Neural cell (in vitro differentiated cells): ENCODE measurements at regions not wholly inside any gene's neighbourhood (a gene's known extent, or its start where the extent isn't known, plus 50 kb on each side); places are given as distances from the start of the nearest gene placed in this dataset.

Experiments
- H2AFZ ChIP-seq: fragments of 200-600, 300-800 bp; sonication (generic), shearing (Covaris generic); 2 replicates; pipeline ENCODE4 v1.6.0; 2014; ENCODE audit warnings: low read depth, mild to moderate bottlenecking, antibody characterized with exemption, low read length, moderate library complexity
- H3F3A ChIP-seq: fragments of 200-600 bp; shearing (Covaris generic); 2 replicates; pipeline ENCODE4 v1.6.1; 2016; ENCODE audit warnings: mild to moderate bottlenecking, moderate library complexity, mixed read lengths, antibody characterized with exemption, low read length; ENCODE audit not compliant: insufficient read depth, poor library complexity, severe bottlenecking
- H3K27ac ChIP-seq: fragments of 200-600, 300-800 bp; sonication (generic), shearing (Covaris generic); 2 replicates; pipeline ENCODE4 v1.5.1; 2014; ENCODE audit warnings: mild to moderate bottlenecking, low read length, moderate library complexity
- H3K27me3 ChIP-seq: fragments of 300-800, 200-600 bp; sonication (generic), shearing (Covaris generic); 2 replicates; pipeline ENCODE4 v1.6.0; 2014; ENCODE audit warnings: mild to moderate bottlenecking, low read depth, low read length, moderate library complexity; ENCODE audit not compliant: insufficient read depth
- H3K36me3 ChIP-seq: fragments of 300-800, 200-600 bp; sonication (generic), shearing (Covaris generic); 2 replicates; pipeline ENCODE4 v1.5.1; 2014; ENCODE audit warnings: mild to moderate bottlenecking, antibody characterized with exemption, low read length, moderate library complexity; ENCODE audit not compliant: insufficient read depth
- H3K4me2 ChIP-seq: fragments of 300-800, 200-600 bp; sonication (generic), shearing (Covaris generic); 2 replicates; pipeline ENCODE4 v1.6.0; 2014; ENCODE audit warnings: mild to moderate bottlenecking, low read length
- H3K4me3 ChIP-seq: fragments of 300-800, 200-600 bp; sonication (generic), shearing (Covaris generic); 2 replicates; pipeline ENCODE4 v1.5.1; 2014; ENCODE audit warnings: mild to moderate bottlenecking, low read length, moderate library complexity
- H3K79me2 ChIP-seq: fragments of 200-600 bp; shearing (Covaris generic); replicated peaks from 2 replicates; pipeline ENCODE4 v1.6.0; 2014; ENCODE audit warnings: mild to moderate bottlenecking, low read length, moderate library complexity; ENCODE audit not compliant: insufficient read depth
- H3K9ac ChIP-seq: fragments of 300-800, 200-600 bp; sonication (generic), shearing (Covaris generic); 2 replicates; pipeline ENCODE4 v1.6.1; 2016; ENCODE audit warnings: mild to moderate bottlenecking, low read length, mixed read lengths
- H3K9me2 ChIP-seq: fragments of 200-600 bp; shearing (Covaris generic); 2 replicates; pipeline ENCODE4 v1.6.1; 2016; ENCODE audit warnings: mild to moderate bottlenecking, low read length, mixed read lengths; ENCODE audit not compliant: insufficient read depth
- H3K9me3 ChIP-seq: fragments of 200-600, 300-800 bp; sonication (generic), shearing (Covaris generic); 2 replicates; pipeline ENCODE4 v1.6.1; 2016; ENCODE audit warnings: mild to moderate bottlenecking, mixed run types, low read length, moderate library complexity, mixed read lengths
- H4K20me1 ChIP-seq: fragments of 200-600 bp; shearing (Covaris generic); 2 replicates; pipeline ENCODE4 v1.6.1; 2016; ENCODE audit warnings: mild to moderate bottlenecking, mixed run types; ENCODE audit not compliant: insufficient read depth
- EP300 ChIP-seq: fragments of 450-650 bp; conservative IDR thresholded peaks from 2 replicates; pipeline ENCODE4 v1.6.1; 2014; ENCODE audit warnings: antibody characterized with exemption, mild to moderate bottlenecking, moderate library complexity; ENCODE audit not compliant: poor library complexity, severe bottlenecking
- EZH2 ChIP-seq: fragments of 200-600, 300-800 bp; shearing (Covaris generic), sonication (generic); IDR thresholded peaks from 2 replicates; pipeline ENCODE4 v1.6.1; 2014; ENCODE audit warnings: antibody characterized with exemption, low read length, borderline replicate concordance, mild to moderate bottlenecking; ENCODE audit not compliant: insufficient read depth, poor library complexity, severe bottlenecking
- MXI1 ChIP-seq: fragments of 450-650 bp; conservative IDR thresholded peaks from 2 replicates; pipeline ENCODE4 v1.6.1; 2014; ENCODE audit warnings: antibody characterized with exemption, mild to moderate bottlenecking; ENCODE audit not compliant: poor library complexity, severe bottlenecking
- POLR2AphosphoS5 ChIP-seq: IDR thresholded peaks from 2 replicates; pipeline ENCODE4 v1.6.1; 2012
- RAD21 ChIP-seq: fragments of 450-650 bp; conservative IDR thresholded peaks from 2 replicates; pipeline ENCODE4 v1.6.1; 2014; ENCODE audit warnings: antibody characterized with exemption, mild to moderate bottlenecking, moderate library complexity
- SMC3 ChIP-seq: fragments of 450-650 bp; conservative IDR thresholded peaks from 2 replicates; pipeline ENCODE4 v1.6.1; 2014; ENCODE audit warnings: antibody characterized with exemption, mild to moderate bottlenecking, moderate library complexity; ENCODE audit not compliant: poor library complexity
- TAF1 ChIP-seq: IDR thresholded peaks from 2 replicates; pipeline ENCODE4 v1.6.1; 2012; ENCODE audit warnings: low read depth
- TF ChIP-seq, protein P1 (sequence below): fragments of 450-650 bp; IDR thresholded peaks from 2 replicates; pipeline ENCODE4 v1.5.1; 2014; ENCODE audit warnings: antibody characterized with exemption, mild to moderate bottlenecking, moderate library complexity; ENCODE audit not compliant: poor library complexity, severe bottlenecking
- TF ChIP-seq, protein P2 (sequence below): IDR thresholded peaks from 2 replicates; pipeline ENCODE4 v1.6.1; 2012; ENCODE audit warnings: borderline replicate concordance

DNA sequence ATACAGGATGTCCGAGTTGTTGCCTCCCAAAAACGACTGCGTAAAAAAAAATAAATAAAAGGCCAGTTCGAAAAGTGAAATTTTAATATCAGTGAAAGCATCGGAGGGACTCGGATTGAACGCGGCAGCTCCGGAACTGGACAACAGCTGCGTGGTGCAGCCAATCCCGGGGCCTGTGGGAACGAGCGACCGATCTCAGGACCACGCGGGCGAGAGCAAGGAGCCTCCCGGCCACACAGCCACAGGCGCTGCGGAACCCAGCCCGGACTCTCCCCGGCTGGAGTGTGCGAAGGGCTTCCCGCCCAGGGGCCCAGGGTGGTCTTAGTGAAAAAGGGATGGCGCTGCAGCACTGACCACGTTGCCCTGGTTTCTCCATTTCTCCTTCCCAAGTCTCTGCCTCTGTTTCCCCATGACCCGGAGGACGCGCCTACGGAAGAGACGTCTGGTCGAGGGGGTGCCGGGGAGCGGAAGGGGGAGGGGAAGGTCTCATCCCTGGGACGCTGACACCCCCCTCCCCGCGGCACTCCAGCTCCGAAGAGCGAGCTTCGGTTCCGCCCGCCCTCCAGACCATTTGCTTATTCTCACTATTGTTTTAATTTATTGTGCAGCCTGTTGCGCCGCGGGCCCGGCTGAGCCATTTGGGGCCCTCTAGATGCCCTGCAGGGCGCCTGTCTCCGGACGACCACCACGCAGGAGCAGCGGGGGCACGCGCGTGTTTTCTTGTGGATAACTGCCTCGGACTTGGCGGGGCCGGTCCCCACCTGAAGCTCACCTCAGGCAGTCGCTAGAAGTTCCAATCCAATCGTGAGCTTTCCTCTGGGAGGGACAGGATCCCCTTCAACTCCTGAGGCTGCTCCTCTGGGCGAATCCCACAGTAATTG is 303.0 kb downstream of the PARP8 start:
- Histone ChIP-seq H3K9me2 (no peaks in the 10 kb centered on the region), H4K20me1 (no peaks in the 10 kb centered on the region), H3K27me3 (peaks cover 12% of the 10 kb centered on the region), H3K27ac (peak overlapping the region; percentile 78), H3K79me2 (peaks cover 37% of the 10 kb centered on the region), H3K9me3 (no peaks in the 10 kb centered on the region), H3F3A (no peaks in the 10 kb centered on the region), H3K4me3 (peak overlapping the region; percentile 66), H2AFZ (no peak overlapping the region), H3K9ac (peak overlapping the region; percentile 68), H3K36me3 (no peaks in the 10 kb centered on the region), H3K4me2 (peak overlapping the region; percentile 81)
- TF ChIP-seq RAD21 (no peak), SMC3 (no peak), TAF1 (no peak), EP300 (no peak), EZH2 (no peak), MXI1 (no peak), POLR2AphosphoS5 (no peak)
- TF ChIP-seq, protein P1, sequence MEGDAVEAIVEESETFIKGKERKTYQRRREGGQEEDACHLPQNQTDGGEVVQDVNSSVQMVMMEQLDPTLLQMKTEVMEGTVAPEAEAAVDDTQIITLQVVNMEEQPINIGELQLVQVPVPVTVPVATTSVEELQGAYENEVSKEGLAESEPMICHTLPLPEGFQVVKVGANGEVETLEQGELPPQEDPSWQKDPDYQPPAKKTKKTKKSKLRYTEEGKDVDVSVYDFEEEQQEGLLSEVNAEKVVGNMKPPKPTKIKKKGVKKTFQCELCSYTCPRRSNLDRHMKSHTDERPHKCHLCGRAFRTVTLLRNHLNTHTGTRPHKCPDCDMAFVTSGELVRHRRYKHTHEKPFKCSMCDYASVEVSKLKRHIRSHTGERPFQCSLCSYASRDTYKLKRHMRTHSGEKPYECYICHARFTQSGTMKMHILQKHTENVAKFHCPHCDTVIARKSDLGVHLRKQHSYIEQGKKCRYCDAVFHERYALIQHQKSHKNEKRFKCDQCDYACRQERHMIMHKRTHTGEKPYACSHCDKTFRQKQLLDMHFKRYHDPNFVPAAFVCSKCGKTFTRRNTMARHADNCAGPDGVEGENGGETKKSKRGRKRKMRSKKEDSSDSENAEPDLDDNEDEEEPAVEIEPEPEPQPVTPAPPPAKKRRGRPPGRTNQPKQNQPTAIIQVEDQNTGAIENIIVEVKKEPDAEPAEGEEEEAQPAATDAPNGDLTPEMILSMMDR = no peak
- TF ChIP-seq, protein P2, sequence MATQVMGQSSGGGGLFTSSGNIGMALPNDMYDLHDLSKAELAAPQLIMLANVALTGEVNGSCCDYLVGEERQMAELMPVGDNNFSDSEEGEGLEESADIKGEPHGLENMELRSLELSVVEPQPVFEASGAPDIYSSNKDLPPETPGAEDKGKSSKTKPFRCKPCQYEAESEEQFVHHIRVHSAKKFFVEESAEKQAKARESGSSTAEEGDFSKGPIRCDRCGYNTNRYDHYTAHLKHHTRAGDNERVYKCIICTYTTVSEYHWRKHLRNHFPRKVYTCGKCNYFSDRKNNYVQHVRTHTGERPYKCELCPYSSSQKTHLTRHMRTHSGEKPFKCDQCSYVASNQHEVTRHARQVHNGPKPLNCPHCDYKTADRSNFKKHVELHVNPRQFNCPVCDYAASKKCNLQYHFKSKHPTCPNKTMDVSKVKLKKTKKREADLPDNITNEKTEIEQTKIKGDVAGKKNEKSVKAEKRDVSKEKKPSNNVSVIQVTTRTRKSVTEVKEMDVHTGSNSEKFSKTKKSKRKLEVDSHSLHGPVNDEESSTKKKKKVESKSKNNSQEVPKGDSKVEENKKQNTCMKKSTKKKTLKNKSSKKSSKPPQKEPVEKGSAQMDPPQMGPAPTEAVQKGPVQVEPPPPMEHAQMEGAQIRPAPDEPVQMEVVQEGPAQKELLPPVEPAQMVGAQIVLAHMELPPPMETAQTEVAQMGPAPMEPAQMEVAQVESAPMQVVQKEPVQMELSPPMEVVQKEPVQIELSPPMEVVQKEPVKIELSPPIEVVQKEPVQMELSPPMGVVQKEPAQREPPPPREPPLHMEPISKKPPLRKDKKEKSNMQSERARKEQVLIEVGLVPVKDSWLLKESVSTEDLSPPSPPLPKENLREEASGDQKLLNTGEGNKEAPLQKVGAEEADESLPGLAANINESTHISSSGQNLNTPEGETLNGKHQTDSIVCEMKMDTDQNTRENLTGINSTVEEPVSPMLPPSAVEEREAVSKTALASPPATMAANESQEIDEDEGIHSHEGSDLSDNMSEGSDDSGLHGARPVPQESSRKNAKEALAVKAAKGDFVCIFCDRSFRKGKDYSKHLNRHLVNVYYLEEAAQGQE = no peak

- H3K79me2 ChIP-seq = no peaks in the 10 kb centered on the region
- H4K20me1 ChIP-seq = no peaks in the 10 kb centered on the region
These were observed 309.4 kb downstream of the PARP8 start for GRCh38 chr5:50975840-50976239.

More at GRCh38 chr5:50975840-50976239, 309.4 kb downstream of the PARP8 start:
- H3K36me3 ChIP-seq = no peaks in the 10 kb centered on the region
- no peak overlapping the region for H3K9ac ChIP-seq
- H3K4me2 ChIP-seq = no peak overlapping the region
- TF ChIP-seq POLR2AphosphoS5 (no peak), EP300 (no peak), EZH2 (no peak), MXI1 (no peak), TAF1 (no peak), RAD21 (no peak), SMC3 (no peak)
- TF ChIP-seq, protein P1 = no peak
- TF ChIP-seq, protein P2 = no peak
- no peak overlapping the region for H2AFZ ChIP-seq
- no peak overlapping the region for H3K27ac ChIP-seq
- no peaks in the 10 kb centered on the region for H3K9me3 ChIP-seq
- H3F3A ChIP-seq = no peaks in the 10 kb centered on the region
- H3K27me3 ChIP-seq = no peaks in the 10 kb centered on the region
- no peak overlapping the region for H3K4me3 ChIP-seq
- H3K9me2 ChIP-seq = no peaks in the 10 kb centered on the region
